NCI-H1436 (cell line): ENCODE measurements at regions not wholly inside any gene's neighbourhood (a gene's known extent, or its start where the extent isn't known, plus 50 kb on each side); places are given as distances from the start of the nearest gene placed in this dataset.
"Not testable (repeated sequence)": the region's sequence is repeated elsewhere in the genome, so short reads cannot be mapped to it uniquely, and the experiment has no call there.

Experiments
- DNase-seq: peaks from one replicate; lab custom pipeline; 2025; lab: John Stamatoyannopoulos, UW

GRCh38 chr2:6139142-6139541, 447.0 kb downstream of the SOX11 start:
- no peak for DNase-seq

GRCh38 chr2:6139916-6140315, 447.7 kb downstream of the SOX11 start:
- DNase-seq, result no peak

GRCh38 chr2:6140509-6140908, 448.3 kb downstream of the SOX11 start:
- DNase-seq, result no peak

- no peak for DNase-seq
Measured at GRCh38 chr2:6143812-6144211, 451.6 kb downstream of the SOX11 start.

- not testable (repeated sequence) for DNase-seq
Measured at GRCh38 chr2:6147215-6147614, 455.0 kb downstream of the SOX11 start.

- no peak for DNase-seq
Measured at GRCh38 chr2:6148882-6149281, 456.7 kb downstream of the SOX11 start.

GRCh38 chr2:6159606-6160005, 467.4 kb downstream of the SOX11 start:
- no peak for DNase-seq

- no peak for DNase-seq
Measured at GRCh38 chr2:6163932-6164331, 471.7 kb downstream of the SOX11 start.

- no peak for DNase-seq
Measured at GRCh38 chr2:6164986-6165747, 473.0 kb downstream of the SOX11 start.

- DNase-seq, result no peak
Measured at GRCh38 chr2:6167592-6168138, 475.5 kb downstream of the SOX11 start.

- no peak for DNase-seq
Measured at GRCh38 chr2:6168485-6168884, 476.3 kb downstream of the SOX11 start.

GRCh38 chr2:6171294-6171693, 479.1 kb downstream of the SOX11 start:
- DNase-seq, result no peak

GRCh38 chr2:6177811-6178210, 485.6 kb downstream of the SOX11 start:
- no peak for DNase-seq

GRCh38 chr2:6181525-6181924, 489.3 kb downstream of the SOX11 start:
- no peak for DNase-seq

- no peak for DNase-seq
Measured at GRCh38 chr2:6181926-6182325, 489.7 kb downstream of the SOX11 start.

GRCh38 chr2:6183226-6183625, 491.0 kb downstream of the SOX11 start:
- no peak for DNase-seq

- DNase-seq, result peak; percentile 5
Measured at GRCh38 chr2:6184532-6185292, 492.5 kb downstream of the SOX11 start.

GRCh38 chr2:6186332-6187151, 494.4 kb downstream of the SOX11 start:
- DNase-seq, result no peak

GRCh38 chr2:6196449-6196848, 504.3 kb downstream of the SOX11 start:
- DNase-seq, result no peak

GRCh38 chr2:6198370-6198919, 506.3 kb downstream of the SOX11 start:
- DNase-seq, result not testable (repeated sequence)

- DNase-seq, result no peak
Measured at GRCh38 chr2:6202756-6203155, 510.6 kb downstream of the SOX11 start.
